Fibroblast of lung (primary cell): ENCODE measurements at regions not wholly inside any gene's neighbourhood (a gene's known extent, or its start where the extent isn't known, plus 50 kb on each side); places are given as distances from the start of the nearest gene placed in this dataset.

Experiments used
- EZH2 ChIP-seq: IDR thresholded peaks from 2 replicates; pipeline ENCODE4 v1.5.1; 2012; ENCODE audit warnings: low read length, control low read depth, mild to moderate bottlenecking; ENCODE audit errors: missing control alignments
- TF ChIP-seq, protein P1 (sequence below), 2 donors: IDR thresholded peaks in 1 of 2; conservative IDR thresholded peaks in 1 of 2; 1 replicate in 1 of 2; 2 replicates in 1 of 2; pipeline ENCODE4 v1.5.1; 2011 to 2012; ENCODE audit warnings: low read length in 2 of 2, control low read depth in 1 of 2, inconsistent platforms in 1 of 2, low read depth in 1 of 2, mild to moderate bottlenecking in 1 of 2

DNA sequence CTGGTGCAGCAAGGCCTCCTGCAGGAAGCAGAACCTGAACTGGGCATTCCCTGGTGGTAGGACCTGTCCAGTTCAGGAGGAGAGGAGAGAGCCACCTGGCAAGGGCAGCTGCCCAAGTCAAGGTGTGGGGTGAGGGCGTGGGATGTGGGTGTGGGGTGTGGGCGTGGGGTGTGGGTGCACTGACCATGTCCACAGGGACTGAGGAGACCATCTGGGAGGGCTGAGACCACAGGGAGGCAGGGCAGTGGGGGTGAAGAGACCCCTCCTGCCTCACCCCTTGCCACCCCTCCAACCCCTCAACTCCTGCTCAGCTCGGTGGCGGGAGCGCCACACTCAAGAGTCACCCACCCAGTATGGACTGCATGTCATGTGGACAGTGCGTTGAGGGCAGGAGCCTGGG lies 117.9 kb downstream of the CPZ start:
- TF ChIP-seq, protein P1, sequence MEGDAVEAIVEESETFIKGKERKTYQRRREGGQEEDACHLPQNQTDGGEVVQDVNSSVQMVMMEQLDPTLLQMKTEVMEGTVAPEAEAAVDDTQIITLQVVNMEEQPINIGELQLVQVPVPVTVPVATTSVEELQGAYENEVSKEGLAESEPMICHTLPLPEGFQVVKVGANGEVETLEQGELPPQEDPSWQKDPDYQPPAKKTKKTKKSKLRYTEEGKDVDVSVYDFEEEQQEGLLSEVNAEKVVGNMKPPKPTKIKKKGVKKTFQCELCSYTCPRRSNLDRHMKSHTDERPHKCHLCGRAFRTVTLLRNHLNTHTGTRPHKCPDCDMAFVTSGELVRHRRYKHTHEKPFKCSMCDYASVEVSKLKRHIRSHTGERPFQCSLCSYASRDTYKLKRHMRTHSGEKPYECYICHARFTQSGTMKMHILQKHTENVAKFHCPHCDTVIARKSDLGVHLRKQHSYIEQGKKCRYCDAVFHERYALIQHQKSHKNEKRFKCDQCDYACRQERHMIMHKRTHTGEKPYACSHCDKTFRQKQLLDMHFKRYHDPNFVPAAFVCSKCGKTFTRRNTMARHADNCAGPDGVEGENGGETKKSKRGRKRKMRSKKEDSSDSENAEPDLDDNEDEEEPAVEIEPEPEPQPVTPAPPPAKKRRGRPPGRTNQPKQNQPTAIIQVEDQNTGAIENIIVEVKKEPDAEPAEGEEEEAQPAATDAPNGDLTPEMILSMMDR (conservative IDR thresholded peaks at IDR 0.05 in 1 of 2, IDR thresholded peaks at IDR 0.05 in 1 of 2; ENCODE audit: low read depth in 1 of 2, low read length in 2 of 2) = no peak
- no peak for TF ChIP-seq EZH2
